Epithelial cell of proximal tubule (primary cell): ENCODE measurements at regions not wholly inside any gene's neighbourhood (a gene's known extent, or its start where the extent isn't known, plus 50 kb on each side); places are given as distances from the start of the nearest gene placed in this dataset.
"Not testable (repeated sequence)": the region's sequence is repeated elsewhere in the genome, so short reads cannot be mapped to it uniquely, and the experiment has no call there.

Experiments used
- DNase-seq: peaks from one replicate; pipeline ENCODE4 v3.0.0-alpha.2; 2011; ENCODE audit warnings: low read depth
- H3K4me3 ChIP-seq: 2 replicates; pipeline ENCODE4 v1.5.1; 2011; ENCODE audit warnings: low read depth, mild to moderate bottlenecking, low read length
- TF ChIP-seq, protein P1 (sequence below): conservative IDR thresholded peaks from 2 replicates; pipeline ENCODE4 v1.5.1; 2012; ENCODE audit warnings: low read depth, mild to moderate bottlenecking, low read length

DNA sequence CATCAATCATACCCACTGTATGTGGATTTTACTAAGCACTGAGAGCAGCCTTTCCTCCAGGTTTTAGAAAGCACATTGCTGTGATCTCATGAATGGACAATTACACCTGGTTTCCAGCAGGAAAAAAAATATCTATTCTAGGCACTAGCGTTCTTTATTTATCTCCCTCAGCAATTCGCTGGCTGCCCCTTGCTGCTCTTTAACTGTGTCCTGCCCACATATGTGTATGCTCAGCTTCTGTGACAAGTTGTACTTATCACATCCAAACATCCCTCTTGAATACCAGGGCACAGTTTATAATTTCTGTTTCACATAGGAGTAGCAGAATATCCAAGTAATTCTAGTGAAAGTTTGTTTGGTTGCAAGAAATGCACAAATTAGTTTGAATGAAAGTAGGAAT lies 146.8 kb downstream of the USP46 start:
- no peak for DNase-seq
- H3K4me3 ChIP-seq: no peak overlapping the region
- TF ChIP-seq, protein P1, sequence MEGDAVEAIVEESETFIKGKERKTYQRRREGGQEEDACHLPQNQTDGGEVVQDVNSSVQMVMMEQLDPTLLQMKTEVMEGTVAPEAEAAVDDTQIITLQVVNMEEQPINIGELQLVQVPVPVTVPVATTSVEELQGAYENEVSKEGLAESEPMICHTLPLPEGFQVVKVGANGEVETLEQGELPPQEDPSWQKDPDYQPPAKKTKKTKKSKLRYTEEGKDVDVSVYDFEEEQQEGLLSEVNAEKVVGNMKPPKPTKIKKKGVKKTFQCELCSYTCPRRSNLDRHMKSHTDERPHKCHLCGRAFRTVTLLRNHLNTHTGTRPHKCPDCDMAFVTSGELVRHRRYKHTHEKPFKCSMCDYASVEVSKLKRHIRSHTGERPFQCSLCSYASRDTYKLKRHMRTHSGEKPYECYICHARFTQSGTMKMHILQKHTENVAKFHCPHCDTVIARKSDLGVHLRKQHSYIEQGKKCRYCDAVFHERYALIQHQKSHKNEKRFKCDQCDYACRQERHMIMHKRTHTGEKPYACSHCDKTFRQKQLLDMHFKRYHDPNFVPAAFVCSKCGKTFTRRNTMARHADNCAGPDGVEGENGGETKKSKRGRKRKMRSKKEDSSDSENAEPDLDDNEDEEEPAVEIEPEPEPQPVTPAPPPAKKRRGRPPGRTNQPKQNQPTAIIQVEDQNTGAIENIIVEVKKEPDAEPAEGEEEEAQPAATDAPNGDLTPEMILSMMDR: no peak

DNA sequence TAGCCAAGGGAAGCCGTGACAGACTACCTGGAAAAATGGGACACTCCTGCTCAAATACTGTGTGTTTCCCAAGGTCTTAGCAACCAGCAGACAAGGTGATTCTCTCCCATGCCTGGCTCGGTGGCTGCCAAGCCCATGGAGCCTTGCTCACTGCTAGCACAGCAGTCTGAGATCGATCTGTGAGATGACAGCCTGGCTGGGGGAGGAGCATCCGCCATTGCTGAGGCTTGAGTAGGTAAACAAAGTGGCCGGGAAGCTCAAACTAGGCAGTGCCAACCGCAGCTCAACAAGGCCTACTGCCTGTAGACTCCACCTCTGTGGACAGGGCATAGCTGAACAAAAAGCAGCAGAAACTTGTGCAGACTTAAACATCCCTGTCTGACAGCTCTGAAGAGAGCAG lies 137.0 kb downstream of the USP46 start:
- DNase-seq, H3K4me3 ChIP-seq: not testable (repeated sequence)

DNA sequence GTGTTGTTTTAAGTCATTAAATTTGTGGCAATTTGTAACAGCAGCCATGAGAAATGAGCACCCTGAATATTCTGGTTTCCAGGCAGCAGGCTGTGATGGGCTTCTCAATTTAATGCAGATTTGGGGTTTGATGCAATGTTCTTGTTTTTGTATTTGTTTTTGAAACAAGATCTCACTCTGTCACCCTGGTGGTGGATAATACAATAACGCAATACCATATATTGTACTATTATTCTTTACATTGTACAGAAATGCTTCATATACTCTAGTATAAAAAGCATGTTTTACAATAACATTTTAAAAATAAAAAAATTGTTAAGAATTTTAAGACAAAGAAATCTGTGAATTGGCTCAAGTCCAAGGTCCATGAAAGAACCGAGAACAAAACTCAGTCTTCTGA lies 129.1 kb downstream of the USP46 start:
- no peak for DNase-seq
- H3K4me3 ChIP-seq: no peak overlapping the region
- TF ChIP-seq, protein P1: no peak

DNA sequence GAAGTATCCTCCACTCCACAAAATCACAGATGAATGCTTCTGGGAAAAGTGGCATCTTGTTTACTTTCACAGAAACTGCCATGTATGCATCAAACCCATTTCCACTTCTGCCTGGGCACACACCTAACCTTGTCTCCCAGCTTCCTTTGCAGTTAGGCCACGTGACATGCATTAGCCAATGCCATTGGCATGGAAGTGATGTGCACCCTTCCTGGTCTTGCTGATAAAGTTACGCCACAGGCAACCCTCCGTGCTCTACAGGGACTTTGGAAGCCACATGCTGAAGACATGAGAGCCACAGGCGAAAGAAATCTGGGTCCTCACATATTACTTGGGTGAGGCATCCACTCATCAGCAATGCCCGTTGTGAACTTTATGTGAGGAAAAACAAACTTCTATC lies 123.3 kb downstream of the USP46 start:
- no peak overlapping the region for H3K4me3 ChIP-seq
- DNase-seq: no peak
- TF ChIP-seq, protein P1: no peak
